ENCODE measurements at regions not wholly inside any gene's neighbourhood (a gene's known extent, or its start where the extent isn't known, plus 50 kb on each side); places are given as distances from the start of the nearest gene placed in this dataset.

GRCh38 chr1:221180704-221181368 lies 301.6 kb downstream of the HLX start:
- no peak for TF ChIP-seq CTCF (IDR thresholded peaks at IDR 0.05)
- TF ChIP-seq POLR2A (IDR thresholded peaks at IDR 0.05), result no peak
